Stimulated activated CD8-positive, alpha-beta memory T cell treated with anti-CD3 and anti-CD28 coated beads, Interleukin-7, amount 100 ng/mL, for 48 hours (primary cell): ENCODE measurements at regions not wholly inside any gene's neighbourhood (a gene's known extent, or its start where the extent isn't known, plus 50 kb on each side); places are given as distances from the start of the nearest gene placed in this dataset.

ENCODE experiments used
- DNase-seq, 2 donors: peaks; one replicate each; pipeline ENCODE4 v3.0.0-alpha.2; 2020; ENCODE audit warnings: low read depth in 1 of 2; ENCODE audit errors: extremely low read depth in 1 of 2

DNA sequence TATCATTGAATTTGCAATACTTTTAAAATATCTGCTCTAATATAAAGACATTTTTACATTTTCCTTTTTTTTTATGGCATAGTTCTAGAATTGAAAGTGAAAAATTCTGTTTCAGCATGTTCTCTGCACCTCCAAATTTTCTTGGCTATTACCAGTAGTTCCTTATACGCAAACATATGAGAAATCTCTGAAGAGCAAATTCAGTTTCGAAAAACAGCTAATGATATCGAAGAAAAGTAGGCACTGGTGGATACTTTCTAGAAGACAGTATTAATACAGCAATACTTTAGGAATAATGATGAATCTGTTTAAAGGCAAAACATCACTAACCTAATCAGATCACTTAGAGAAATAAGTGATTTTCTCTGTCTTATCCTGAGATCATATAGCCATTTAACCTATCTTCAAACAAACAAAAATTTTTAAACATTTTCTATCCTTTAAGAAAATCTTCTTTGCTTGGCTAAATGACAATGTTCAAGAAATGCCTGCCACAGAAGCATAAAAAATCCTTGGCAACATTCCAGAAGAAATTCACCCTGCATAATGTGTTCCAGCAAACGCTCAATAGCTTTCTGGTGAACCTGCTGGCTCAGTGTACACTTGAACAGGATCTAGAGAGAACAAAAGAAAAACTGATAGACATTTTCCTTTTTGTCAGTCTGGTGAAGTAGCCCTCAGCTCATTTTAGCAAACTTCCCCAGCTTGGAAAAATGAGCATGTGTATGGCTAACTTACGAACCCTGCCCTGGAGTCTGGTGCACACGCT lies 51.2 kb upstream of the KLF3 start:
- DNase-seq = no peak
